Upper lobe of left lung (tissue), 4 donors: ENCODE measurements at regions not wholly inside any gene's neighbourhood (a gene's known extent, or its start where the extent isn't known, plus 50 kb on each side); places are given as distances from the start of the nearest gene placed in this dataset.

ENCODE experiments used
- CTCF ChIP-seq, 6 experiments: fragments of 450-650 bp in 4 of 6; fragments of 200-600 bp in 2 of 6; sonication (generic) in 2 of 6; IDR thresholded peaks; one replicate each; pipeline ENCODE4 v1.5.1; 2016 to 2019; ENCODE audit warnings: antibody characterized with exemption in 6 of 6
- POLR2AphosphoS5 ChIP-seq, 2 donors: sonication (generic); formaldehyde crosslinking; IDR thresholded peaks; one replicate each; pipeline ENCODE4 v1.5.1; 2017; ENCODE audit warnings: antibody characterized with exemption in 2 of 2

GRCh38 chr3:14274612-14274936, 96.0 kb downstream of the LSM3 start:
- TF ChIP-seq CTCF (IDR thresholded peaks at IDR 0.05) = no peak
- no peak for TF ChIP-seq POLR2AphosphoS5 (IDR thresholded peaks at IDR 0.05)
